GM12878 (cell line): ENCODE measurements at regions not wholly inside any gene's neighbourhood (a gene's known extent, or its start where the extent isn't known, plus 50 kb on each side); places are given as distances from the start of the nearest gene placed in this dataset.

Experiments used
- ATAC-seq: fragments of 200-7000 bp; cut with Tn5 transposase; 3 replicates; pipeline ENCODE4 v1.9.1; 2020; ENCODE audit warnings: mild to moderate bottlenecking, moderate library complexity
- BruUV-seq: library from RNA; stranded (reverse); fragments of 400-500 nt; replicated peaks from 2 replicates; lab custom pipeline; 2021; lab: Mats Ljungman, UMichigan
- CTCF ChIA-PET: fragments of 300-600 bp; sonication (Branson Sonifier 250); formaldehyde crosslinking; extraction: SDS; loops from one replicate; lab custom pipeline; 2021; ENCODE audit warnings: inconsistent platforms; lab: Yijun Ruan, JAX
- POLR2A ChIA-PET: fragments of 350-600 bp; formaldehyde crosslinking; extraction: SDS; loops from one replicate; lab custom pipeline; 2021; ENCODE audit warnings: inconsistent platforms; lab: Charles Lee
- RAD21 ChIA-PET: fragments of 300-600 bp; sonication (Branson Sonifier 250); formaldehyde crosslinking; loops from one replicate; lab custom pipeline; 2023; ENCODE audit warnings: antibody characterized with exemption; ENCODE audit not compliant: unreplicated experiment; lab: Charles Lee
- SMC1A ChIA-PET: fragments of 300-600 bp; sonication (Branson Sonifier 250); formaldehyde crosslinking; loops from one replicate; lab custom pipeline; 2023; ENCODE audit not compliant: unreplicated experiment, uncharacterized antibody; lab: Charles Lee
- DNase-seq: peaks from one replicate; pipeline ENCODE4 v3.0.0-alpha.2; 2011; ENCODE audit warnings: low read depth, low spot score
- FAIRE-seq: peaks from 3 replicates; lab custom pipeline; 2011; peaks lifted over from hg19 to GRCh38; lab: Jason Lieb, UNC
- H2AFZ ChIP-seq: 2 replicates; pipeline ENCODE4 v1.6.0; 2011; ENCODE audit warnings: low read depth, low read length, control low read depth; ENCODE audit not compliant: control insufficient read depth
- H3K27ac ChIP-seq: 2 replicates; pipeline ENCODE4 v1.5.1; 2011; ENCODE audit warnings: control low read depth; ENCODE audit not compliant: control insufficient read depth, insufficient read depth
- H3K27me3 ChIP-seq, 2 experiments: replicated peaks in 1 of 2; 2 replicates each; pipeline versions ENCODE4 v1.6.0 to v1.6.1; 2011; ENCODE audit warnings: low read length in 1 of 2; ENCODE audit not compliant: control insufficient read depth in 2 of 2, insufficient read depth in 2 of 2
- H3K36me3 ChIP-seq, 2 experiments: 2 replicates each; pipeline ENCODE4 v1.5.1; 2011; ENCODE audit warnings: low read length in 1 of 2; ENCODE audit not compliant: control insufficient read depth in 2 of 2, insufficient read depth in 2 of 2
- H3K4me1 ChIP-seq: 2 replicates; pipeline ENCODE4 v1.6.1; 2011; ENCODE audit warnings: mild to moderate bottlenecking, low read length, moderate library complexity, mixed read lengths; ENCODE audit not compliant: control insufficient read depth, insufficient read depth
- H3K4me2 ChIP-seq: 2 replicates; pipeline ENCODE4 v1.6.0; 2011; ENCODE audit warnings: control low read depth; ENCODE audit not compliant: control insufficient read depth, insufficient read depth
- H3K4me3 ChIP-seq: fragments of 200-600 bp; sonication (generic); 2 replicates; pipeline ENCODE4 v1.5.1; 2016
- H3K79me2 ChIP-seq: 2 replicates; pipeline ENCODE4 v1.6.0; 2011; ENCODE audit warnings: low read length; ENCODE audit not compliant: control insufficient read depth, insufficient read depth
- H3K9ac ChIP-seq: 2 replicates; pipeline ENCODE4 v1.8.0; 2011; ENCODE audit warnings: low read length, control low read depth, mixed read lengths; ENCODE audit not compliant: control insufficient read depth, insufficient read depth
- H3K9me3 ChIP-seq: replicated peaks from 3 replicates; pipeline ENCODE4 v1.5.1; 2011; ENCODE audit warnings: mild to moderate bottlenecking, low read length; ENCODE audit not compliant: control insufficient read depth, insufficient read depth
- H4K20me1 ChIP-seq: 2 replicates; pipeline ENCODE4 v1.6.0; 2011; ENCODE audit not compliant: control insufficient read depth, insufficient read depth
- BCL3 ChIP-seq: IDR thresholded peaks from 2 replicates; pipeline ENCODE4 v1.6.1; 2011; ENCODE audit warnings: borderline replicate concordance, low read depth, mild to moderate bottlenecking, moderate library complexity, low read length; ENCODE audit not compliant: insufficient read depth, poor library complexity, severe bottlenecking
- CBFB ChIP-seq: IDR thresholded peaks from 2 replicates; pipeline ENCODE4 v1.6.1; 2016; ENCODE audit warnings: antibody characterized with exemption, low read depth
- CHD4 ChIP-seq: fragments of 200-600 bp; sonication (generic); IDR thresholded peaks from 2 replicates; pipeline ENCODE4 v1.6.1; 2016; ENCODE audit warnings: mild to moderate bottlenecking
- CTCF ChIP-seq, 3 experiments: IDR thresholded peaks in 2 of 3; conservative IDR thresholded peaks in 1 of 3; 2 replicates each; pipeline ENCODE4 v1.5.1; 2011; ENCODE audit warnings: low read depth in 3 of 3, low read length in 3 of 3, mild to moderate bottlenecking in 3 of 3, control low read depth in 2 of 3, moderate library complexity in 2 of 3, inconsistent platforms in 1 of 3, mixed read lengths in 1 of 3; ENCODE audit not compliant: control insufficient read depth in 2 of 3, insufficient read depth in 1 of 3; ENCODE audit errors: extremely low read depth in 1 of 3
- E2F4 ChIP-seq: IDR thresholded peaks from 2 replicates; pipeline ENCODE4 v1.6.1; 2012; ENCODE audit warnings: low read depth, low read length, improper control_type of control experiment
- EGR1 ChIP-seq, 2 experiments: IDR thresholded peaks; 1 replicate in 1 of 2; 2 replicates in 1 of 2; pipeline ENCODE4 v1.6.1; 2011 to 2012; ENCODE audit warnings: low read depth in 2 of 2, low read length in 2 of 2, borderline replicate concordance in 1 of 2, mild to moderate bottlenecking in 1 of 2, moderate library complexity in 1 of 2
- ESRRA ChIP-seq: IDR thresholded peaks from 2 replicates; pipeline ENCODE4 v1.6.1; 2012; ENCODE audit warnings: mild to moderate bottlenecking, low read length, improper control_type of control experiment
- GATAD2B ChIP-seq: fragments of 450-650 bp; conservative IDR thresholded peaks from 2 replicates; pipeline ENCODE4 v1.6.1; 2017; ENCODE audit warnings: low read depth, mild to moderate bottlenecking, moderate library complexity
- HDAC2 ChIP-seq: fragments of 200-600 bp; sonication (generic); IDR thresholded peaks from 2 replicates; pipeline ENCODE4 v1.6.1; 2017
- JUND ChIP-seq: IDR thresholded peaks from 2 replicates; pipeline ENCODE4 v1.6.1; 2012; ENCODE audit warnings: low read depth, mild to moderate bottlenecking, low read length, improper control_type of control experiment, moderate library complexity
- NFXL1 ChIP-seq: fragments of 450-650 bp; IDR thresholded peaks from 2 replicates; pipeline ENCODE4 v1.6.1; 2017; ENCODE audit warnings: antibody characterized with exemption, mild to moderate bottlenecking, borderline replicate concordance
- POLR2A ChIP-seq: IDR thresholded peaks from 2 replicates; pipeline ENCODE4 v1.6.1; 2011; ENCODE audit warnings: low read depth, mild to moderate bottlenecking, low read length
- RAD21 ChIP-seq: IDR thresholded peaks from 2 replicates; pipeline ENCODE4 v1.6.1; 2011; ENCODE audit warnings: mild to moderate bottlenecking, low read depth, low read length, moderate library complexity; ENCODE audit not compliant: insufficient read depth
- SIN3A ChIP-seq: IDR thresholded peaks from 2 replicates; pipeline ENCODE4 v1.6.1; 2012; ENCODE audit warnings: low read depth, low read length, improper control_type of control experiment
- TCF12 ChIP-seq: IDR thresholded peaks from 2 replicates; pipeline ENCODE4 v1.6.1; 2011; ENCODE audit warnings: low read depth, mild to moderate bottlenecking, low read length
- WGBS: methylation state at CpG from one replicate; pipeline ENCODE4 v1.1.6; 2016; ENCODE audit warnings: low lambda C conversion rate; ENCODE audit not compliant: insufficient replicate concordance, insufficient coverage; ENCODE audit errors: missing lambda C conversion rate; 5-methylcytosine and 5-hydroxymethylcytosine counted together
- in situ Hi-C: fragments of 300-500 bp; cut with MboI; formaldehyde crosslinking; loops from 9 replicates; pipeline ENCODE4 v1.14.3; 2018; ENCODE audit warnings: mixed read lengths
- intact Hi-C: fragments of 100-400 bp; cut with micrococcal nuclease; formaldehyde crosslinking; loops from one replicate; pipeline ENCODE4 v1.14.2; 2022; ENCODE audit not compliant: unreplicated experiment

GRCh38 chr10:63866747-63867140 lies 345.5 kb downstream of the REEP3 start:
- no peaks in the 10 kb centered on the region for H3K36me3 ChIP-seq
- H3K4me2 ChIP-seq, result no peak overlapping the region
- SMC1A ChIA-PET, result interaction anchor here (0.7 to 1.4 kb wide), 6 partner anchors 9 to 111 kb away, joined by 3 to 11 read pairs (median 4); no protein-coding TSS in a partner anchor
- no TSS peak for BruUV-seq
- no peak overlapping the region for H3K9ac ChIP-seq
- intact Hi-C loops, result loop anchor here (5.0 kb wide), 1 partner anchor 171 kb away; no protein-coding TSS in a partner anchor
- TF ChIP-seq CTCF (IDR thresholded peaks at IDR 0.05 in 2 of 3, conservative IDR thresholded peaks at IDR 0.05 in 1 of 3; ENCODE audit: control insufficient read depth in 2 of 3, extremely low read depth in 1 of 3, insufficient read depth in 1 of 3, low read depth in 3 of 3, low read length in 3 of 3), result peak in 2 of 3 experiments; percentile 27 to 34; a peak in 2 of 6 replicates
- no peak for TF ChIP-seq BCL3
- in situ Hi-C loops, result no loop called here
- H2AFZ ChIP-seq, result peak overlapping the region; percentile 39
- RAD21 ChIA-PET, result interaction anchor here (1.1 to 1.6 kb wide), 3 partner anchors 109 to 176 kb away, joined by 3 to 10 read pairs (median 6); no protein-coding TSS in a partner anchor
- POLR2A ChIA-PET, result no interaction called here
- ATAC-seq, result peak; percentile 86
- H3K27ac ChIP-seq, result no peak overlapping the region
- no peak overlapping the region for H3K4me3 ChIP-seq
- H3K27me3 ChIP-seq, result no peaks in the 10 kb centered on the region
- H3K9me3 ChIP-seq, result no peaks in the 10 kb centered on the region
- no peak for DNase-seq
- CTCF ChIA-PET, result interaction anchor here (0.6 to 3.9 kb wide), 40 partner anchors 9 to 924 kb away, joined by 3 to 53 read pairs (median 4); no protein-coding TSS in a partner anchor
- no peaks in the 10 kb centered on the region for H4K20me1 ChIP-seq
- 0% methylated on average over 2 of the region's 2 CpGs for WGBS
- no peaks in the 10 kb centered on the region for H3K79me2 ChIP-seq
- FAIRE-seq, result no peak
- H3K4me1 ChIP-seq, result no peaks in the 10 kb centered on the region

GRCh38 chr10:63878428-63878827 lies 357.2 kb downstream of the REEP3 start:
- Histone ChIP-seq H3K36me3 (no peaks in the 10 kb centered on the region), H3K9me3 (no peaks in the 10 kb centered on the region), H3K4me3 (no peak overlapping the region), H3K79me2 (no peaks in the 10 kb centered on the region), H3K27me3 (no peaks in the 10 kb centered on the region), H4K20me1 (no peaks in the 10 kb centered on the region), H3K4me2 (no peak overlapping the region), H3K9ac (no peak overlapping the region), H3K27ac (no peak overlapping the region), H3K4me1 (no peaks in the 10 kb centered on the region), H2AFZ (no peak overlapping the region)
- ChIA-PET POLR2A (no interaction called here), RAD21 (no interaction called here), SMC1A (no interaction called here), CTCF (no interaction called here)
- no TSS peak for BruUV-seq
- in situ Hi-C loops (no loop called here), intact Hi-C loops (no loop called here)
- no peak for ATAC-seq
- DNase-seq, result no peak
- WGBS, result 16% methylated on average over 2 of the region's 2 CpGs
- FAIRE-seq, result no peak
- TF ChIP-seq E2F4 (no peak), ESRRA (no peak), GATAD2B (no peak), RAD21 (no peak), CBFB (no peak), TCF12 (no peak), JUND (no peak), HDAC2 (no peak), EGR1 (IDR thresholded peaks at IDR 0.05; ENCODE audit: borderline replicate concordance in 1 of 2, low read depth in 2 of 2, low read length in 2 of 2) (no peak), NFXL1 (no peak), SIN3A (no peak), CHD4 (no peak), POLR2A (no peak)
